ENCODE measurements at regions not wholly inside any gene's neighbourhood (a gene's known extent, or its start where the extent isn't known, plus 50 kb on each side); places are given as distances from the start of the nearest gene placed in this dataset.

GRCh38 chr16:62321606-62322005, 285.4 kb upstream of the CDH8 start:
- DNase-seq (ENCODE audit: low spot score), result no peak
- no peak for TF ChIP-seq CTCF (IDR thresholded peaks at IDR 0.05)
- no peak for ATAC-seq (ENCODE audit: low FRiP score)

- no peak for TF ChIP-seq CTCF (IDR thresholded peaks at IDR 0.05)
- ATAC-seq (ENCODE audit: low FRiP score) (no peak), DNase-seq (ENCODE audit: low spot score) (no peak)
Measured at GRCh38 chr16:62298600-62298999, 262.4 kb upstream of the CDH8 start.

GRCh38 chr16:62294213-62294972, 258.2 kb upstream of the CDH8 start:
- ATAC-seq (ENCODE audit: low FRiP score) (no peak), DNase-seq (ENCODE audit: low spot score) (no peak)
- TF ChIP-seq CTCF (IDR thresholded peaks at IDR 0.05), result no peak

- no peak for TF ChIP-seq CTCF (IDR thresholded peaks at IDR 0.05)
- DNase-seq (ENCODE audit: low spot score) (no peak), ATAC-seq (ENCODE audit: low FRiP score) (no peak)
Measured at GRCh38 chr16:62288990-62289629, 252.9 kb upstream of the CDH8 start.

- ATAC-seq (ENCODE audit: low FRiP score) (no peak), DNase-seq (ENCODE audit: low spot score) (no peak)
- TF ChIP-seq CTCF (IDR thresholded peaks at IDR 0.05), result no peak
Measured at GRCh38 chr16:62280506-62280905, 244.3 kb upstream of the CDH8 start.

- DNase-seq (ENCODE audit: low spot score) (no peak), ATAC-seq (ENCODE audit: low FRiP score) (no peak)
- TF ChIP-seq CTCF (IDR thresholded peaks at IDR 0.05), result no peak
Measured at GRCh38 chr16:62277942-62278341, 241.7 kb upstream of the CDH8 start.

- DNase-seq (ENCODE audit: low spot score), result no peak
- no peak for TF ChIP-seq CTCF (IDR thresholded peaks at IDR 0.05)
- ATAC-seq (ENCODE audit: low FRiP score), result no peak
Measured at GRCh38 chr16:62276637-62277036, 240.4 kb upstream of the CDH8 start.

Measured in omental fat pad (tissue), 3 donors.